HG03469 (cell line): ENCODE measurements at regions not wholly inside any gene's neighbourhood (a gene's known extent, or its start where the extent isn't known, plus 50 kb on each side); places are given as distances from the start of the nearest gene placed in this dataset.
"Not testable (repeated sequence)": the region's sequence is repeated elsewhere in the genome, so short reads cannot be mapped to it uniquely, and the experiment has no call there.

ENCODE experiments used
- ATAC-seq: cut with Tn5 transposase; IDR thresholded peaks from one replicate; pipeline ENCODE4 v1.9.1; 2021; ENCODE audit warnings: mild to moderate bottlenecking, moderate library complexity, moderate number of reproducible peaks; ENCODE audit not compliant: unreplicated experiment

- no peak for ATAC-seq
These were observed 81.1 kb upstream of the MFGE8 start for GRCh38 chr15:88994286-88994685.

- no peak for ATAC-seq
These were observed 82.3 kb upstream of the MFGE8 start for GRCh38 chr15:88995449-88995848.

DNA sequence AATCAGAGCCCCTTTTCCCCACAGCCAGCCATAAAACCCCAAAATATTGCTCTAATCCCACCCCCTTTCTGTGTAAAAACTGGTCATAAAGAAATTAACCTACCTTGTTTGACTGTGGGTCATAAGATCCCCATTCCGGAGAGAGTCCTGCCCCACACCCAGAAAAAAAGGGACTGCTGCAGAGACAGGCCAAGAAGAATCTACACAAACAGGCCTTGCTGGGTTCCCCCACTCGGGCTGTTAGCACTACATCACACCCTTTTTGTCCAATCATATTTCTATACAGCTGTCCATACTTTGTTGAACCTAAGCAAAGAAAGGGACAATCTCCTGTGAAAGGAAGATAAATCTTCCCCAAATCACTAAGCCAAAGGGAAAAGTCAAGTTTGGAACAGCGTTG is 84.4 kb upstream of the MFGE8 start:
- ATAC-seq: no peak

- no peak for ATAC-seq
These were observed 86.0 kb upstream of the MFGE8 start for GRCh38 chr15:88998980-88999713.

- ATAC-seq: not testable (repeated sequence)
These were observed 86.5 kb upstream of the ABHD2 start for GRCh38 chr15:89001708-89002275.

GRCh38 chr15:89002281-89002761 is 85.9 kb upstream of the ABHD2 start:
- ATAC-seq: no peak

GRCh38 chr15:89002830-89003229 is 85.4 kb upstream of the ABHD2 start:
- ATAC-seq: no peak

- no peak for ATAC-seq
These were observed 84.2 kb upstream of the ABHD2 start for GRCh38 chr15:89003865-89004725.

GRCh38 chr15:89004726-89005030 is 83.6 kb upstream of the ABHD2 start:
- no peak for ATAC-seq

GRCh38 chr15:89007527-89007926 is 80.7 kb upstream of the ABHD2 start:
- not testable (repeated sequence) for ATAC-seq

GRCh38 chr15:89007989-89008388 is 80.3 kb upstream of the ABHD2 start:
- no peak for ATAC-seq

- ATAC-seq: no peak
These were observed 79.2 kb upstream of the ABHD2 start for GRCh38 chr15:89009080-89009479.

- no peak for ATAC-seq
These were observed 72.7 kb upstream of the ABHD2 start for GRCh38 chr15:89015412-89016097.

GRCh38 chr15:89016549-89017041 is 71.7 kb upstream of the ABHD2 start:
- no peak for ATAC-seq

DNA sequence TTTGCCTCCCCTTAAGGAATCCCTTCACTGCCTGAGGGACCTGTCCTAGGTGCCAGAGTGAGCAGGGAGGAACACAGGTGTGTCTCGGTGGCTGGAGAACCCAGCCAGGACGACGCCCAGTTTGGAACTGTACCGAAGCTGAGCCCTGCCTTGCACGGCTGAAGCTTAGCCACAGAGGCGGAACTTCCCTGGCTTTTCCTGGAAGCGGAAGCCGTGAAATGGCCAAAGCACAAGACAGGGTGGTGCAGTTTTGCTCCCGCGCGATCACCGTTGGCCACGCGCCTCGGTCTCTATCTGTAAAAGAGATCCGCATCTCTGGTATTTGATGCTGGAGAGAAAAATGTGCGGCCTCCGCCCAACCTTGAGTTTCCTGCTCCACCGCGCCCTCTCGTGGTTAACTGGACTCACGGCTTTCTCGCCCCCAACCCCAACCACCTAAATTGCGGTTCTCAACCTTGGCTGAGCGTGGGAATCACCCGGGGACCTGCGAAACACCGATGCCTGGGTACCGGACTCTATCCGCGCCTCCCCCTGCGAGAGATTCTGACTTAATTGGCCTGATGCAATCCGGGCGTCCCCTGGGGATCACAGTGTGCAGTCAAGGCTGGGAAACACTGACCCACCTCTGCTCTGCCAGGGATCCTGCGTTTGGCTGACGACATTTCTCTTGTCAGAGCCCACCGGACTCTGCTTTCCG is 70.7 kb upstream of the ABHD2 start:
- no peak for ATAC-seq

DNA sequence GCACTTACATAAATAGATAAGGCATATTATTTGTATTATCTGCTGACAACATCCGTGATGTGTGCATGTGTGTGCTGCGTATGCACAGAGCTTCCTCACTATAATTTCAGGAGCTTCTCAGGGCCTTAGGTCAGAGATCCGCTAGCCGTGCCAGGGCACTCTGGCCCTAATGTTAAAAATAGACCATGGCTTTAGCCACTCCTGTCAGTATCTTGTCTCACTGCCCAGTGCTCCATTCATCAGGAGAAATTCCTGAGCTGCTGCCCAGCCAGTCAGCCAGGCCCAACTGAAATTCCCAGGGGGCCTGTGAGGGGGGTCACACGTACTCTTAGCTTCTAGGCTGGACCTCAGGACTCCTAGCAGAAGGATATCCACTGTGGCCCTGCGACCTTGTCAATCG is 70.0 kb upstream of the ABHD2 start:
- ATAC-seq: no peak

DNA sequence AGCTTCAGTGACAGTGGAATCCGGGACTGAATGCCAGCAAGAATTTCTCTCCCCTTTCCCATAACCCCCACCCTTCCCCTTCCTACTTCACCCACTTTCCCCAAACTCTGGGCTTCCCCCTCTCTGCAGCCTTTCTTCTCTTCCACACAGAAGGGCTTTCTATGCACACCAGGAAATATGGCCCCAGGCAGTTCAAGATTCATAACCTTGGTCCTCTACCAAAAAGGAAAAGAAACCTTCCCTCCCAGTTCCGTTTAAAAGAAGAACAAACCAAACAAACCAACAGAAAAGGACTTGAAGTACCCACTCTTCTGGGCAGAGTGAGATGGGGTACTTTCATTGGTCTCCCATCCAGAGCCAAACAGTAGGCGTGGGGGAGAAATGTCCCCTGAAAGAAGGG is 68.8 kb upstream of the ABHD2 start:
- no peak for ATAC-seq

- no peak for ATAC-seq
These were observed 67.0 kb upstream of the ABHD2 start for GRCh38 chr15:89021224-89021623.

- ATAC-seq: not testable (repeated sequence)
These were observed 66.4 kb upstream of the ABHD2 start for GRCh38 chr15:89021886-89022285.

DNA sequence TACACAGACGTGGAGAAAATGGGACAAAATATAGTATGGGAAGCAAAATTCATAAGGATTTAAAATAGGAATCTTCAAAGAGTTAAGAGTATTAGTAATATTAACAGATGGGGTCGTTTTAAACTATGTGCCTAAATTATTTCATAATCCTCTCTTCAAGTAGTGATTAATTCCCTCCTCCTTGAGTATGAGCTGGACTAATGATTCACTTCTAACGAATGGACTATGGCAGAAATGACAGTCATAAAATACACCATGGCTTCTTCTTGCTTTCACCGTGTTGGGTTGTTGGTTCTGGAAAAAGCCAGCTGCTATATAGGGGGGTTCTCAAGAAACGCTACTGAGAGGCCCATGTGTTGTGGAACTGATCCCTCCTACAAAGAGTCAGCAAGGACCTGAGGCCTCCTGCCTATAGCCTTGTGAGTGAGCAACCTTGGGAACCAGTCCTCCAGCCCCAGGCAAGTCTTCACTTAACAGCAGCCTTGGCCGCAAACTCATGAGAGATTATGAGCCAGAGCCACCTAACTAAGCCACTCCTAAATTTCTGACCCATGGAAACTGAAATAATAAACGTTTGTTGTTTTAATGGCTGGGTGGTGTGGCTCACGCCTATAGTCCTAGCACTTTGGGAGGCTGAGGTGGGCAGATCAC is 64.8 kb upstream of the ABHD2 start:
- ATAC-seq: no peak
